Stimulated activated memory B cell treated with anti-CD40 and anti-IgM and Interleukin-4, amounts not matched to agents 10 μg/mL and 1 μg/mL and 100 μg/mL, for 72 hours (primary cell): ENCODE measurements at regions not wholly inside any gene's neighbourhood (a gene's known extent, or its start where the extent isn't known, plus 50 kb on each side); places are given as distances from the start of the nearest gene placed in this dataset.
"Not testable (repeated sequence)": the region's sequence is repeated elsewhere in the genome, so short reads cannot be mapped to it uniquely, and the experiment has no call there.

Experiments
- ATAC-seq: fragments of 150-1000 bp; cut with Tn5 transposase; 2 replicates; pipeline ENCODE4 v1.10.0; 2021
- H3K27ac Mint-ChIP-seq: one replicate; pipeline ENCODE4 v1.8.0; 2022; ENCODE audit warnings: mild to moderate bottlenecking, mixed read lengths
- H3K27me3 Mint-ChIP-seq: one replicate; pipeline ENCODE4 v1.8.0; 2022; ENCODE audit warnings: mixed read lengths
- H3K36me3 Mint-ChIP-seq: one replicate; pipeline ENCODE4 v1.8.0; 2022; ENCODE audit warnings: mixed read lengths
- H3K4me1 Mint-ChIP-seq: one replicate; pipeline ENCODE4 v1.8.0; 2022; ENCODE audit warnings: mixed read lengths
- H3K4me3 Mint-ChIP-seq: one replicate; pipeline ENCODE4 v1.8.0; 2022; ENCODE audit warnings: mild to moderate bottlenecking, moderate library complexity, mixed read lengths
- H3K9me3 Mint-ChIP-seq: one replicate; pipeline ENCODE4 v1.8.0; 2022; ENCODE audit warnings: mixed read lengths

- Mint-ChIP-seq H3K4me1 (peaks cover 38% of the 10 kb centered on the region), H3K27me3 (peaks cover 9% of the 10 kb centered on the region), H3K9me3 (no peaks in the 10 kb centered on the region), H3K27ac (no peak overlapping the region), H3K4me3 (no peak overlapping the region), H3K36me3 (no peaks in the 10 kb centered on the region)
- ATAC-seq: no peak
Measured at GRCh38 chr20:47980336-47981177, 195.3 kb upstream of the SULF2 start.

- not testable (repeated sequence) for H3K36me3 Mint-ChIP-seq, H3K4me3 Mint-ChIP-seq, H3K27me3 Mint-ChIP-seq, H3K9me3 Mint-ChIP-seq, ATAC-seq, H3K27ac Mint-ChIP-seq
- peaks cover 45% of the 10 kb centered on the region for H3K4me1 Mint-ChIP-seq
Measured at GRCh38 chr20:47979361-47980095, 194.2 kb upstream of the SULF2 start.

- H3K4me1 Mint-ChIP-seq: peaks cover 42% of the 10 kb centered on the region
- H3K27ac Mint-ChIP-seq, H3K36me3 Mint-ChIP-seq, H3K4me3 Mint-ChIP-seq, H3K9me3 Mint-ChIP-seq, H3K27me3 Mint-ChIP-seq, ATAC-seq: not testable (repeated sequence)
Measured at GRCh38 chr20:47978428-47979120, 193.3 kb upstream of the SULF2 start.

- H3K4me3 Mint-ChIP-seq, H3K9me3 Mint-ChIP-seq, ATAC-seq, H3K27ac Mint-ChIP-seq, H3K36me3 Mint-ChIP-seq: not testable (repeated sequence)
- Mint-ChIP-seq H3K27me3 (peaks cover 12% of the 10 kb centered on the region), H3K4me1 (peaks cover 41% of the 10 kb centered on the region)
Measured at GRCh38 chr20:47977789-47978252, 192.5 kb upstream of the SULF2 start.

- not testable (repeated sequence) for H3K9me3 Mint-ChIP-seq, ATAC-seq, H3K36me3 Mint-ChIP-seq, H3K4me3 Mint-ChIP-seq, H3K27ac Mint-ChIP-seq
- peaks cover 42% of the 10 kb centered on the region for H3K4me1 Mint-ChIP-seq
- peaks cover 17% of the 10 kb centered on the region for H3K27me3 Mint-ChIP-seq
Measured at GRCh38 chr20:47977017-47977788, 191.9 kb upstream of the SULF2 start.

GRCh38 chr20:47974234-47974878 lies 189.1 kb upstream of the SULF2 start:
- peaks cover 16% of the 10 kb centered on the region for H3K27me3 Mint-ChIP-seq
- peaks cover 4% of the 10 kb centered on the region for H3K9me3 Mint-ChIP-seq
- H3K4me3 Mint-ChIP-seq: no peak overlapping the region
- peaks cover 58% of the 10 kb centered on the region for H3K4me1 Mint-ChIP-seq
- H3K36me3 Mint-ChIP-seq: no peaks in the 10 kb centered on the region
- no peak for ATAC-seq
- no peak overlapping the region for H3K27ac Mint-ChIP-seq

- Mint-ChIP-seq H3K9me3 (peaks cover 4% of the 10 kb centered on the region), H3K36me3 (no peaks in the 10 kb centered on the region), H3K4me1 (peaks cover 52% of the 10 kb centered on the region), H3K27ac (no peak overlapping the region), H3K4me3 (no peak overlapping the region), H3K27me3 (peaks cover 10% of the 10 kb centered on the region)
- no peak for ATAC-seq
Measured at GRCh38 chr20:47973519-47974233, 188.4 kb upstream of the SULF2 start.

- H3K4me3 Mint-ChIP-seq: no peak overlapping the region
- H3K36me3 Mint-ChIP-seq: no peaks in the 10 kb centered on the region
- H3K27ac Mint-ChIP-seq: no peak overlapping the region
- no peak for ATAC-seq
- H3K4me1 Mint-ChIP-seq: peaks cover 52% of the 10 kb centered on the region
- H3K9me3 Mint-ChIP-seq: peaks cover 4% of the 10 kb centered on the region
- H3K27me3 Mint-ChIP-seq: peaks cover 8% of the 10 kb centered on the region
Measured at GRCh38 chr20:47972916-47973309, 187.6 kb upstream of the SULF2 start.

GRCh38 chr20:47972297-47972915 lies 187.1 kb upstream of the SULF2 start:
- not testable (repeated sequence) for ATAC-seq, H3K4me3 Mint-ChIP-seq, H3K27me3 Mint-ChIP-seq, H3K9me3 Mint-ChIP-seq, H3K27ac Mint-ChIP-seq, H3K36me3 Mint-ChIP-seq
- peaks cover 52% of the 10 kb centered on the region for H3K4me1 Mint-ChIP-seq

- Mint-ChIP-seq H3K9me3 (peaks cover 4% of the 10 kb centered on the region), H3K36me3 (no peaks in the 10 kb centered on the region), H3K27me3 (peaks cover 8% of the 10 kb centered on the region), H3K4me1 (peaks cover 48% of the 10 kb centered on the region), H3K4me3 (no peak overlapping the region), H3K27ac (no peak overlapping the region)
- ATAC-seq: no peak
Measured at GRCh38 chr20:47971058-47971791, 185.9 kb upstream of the SULF2 start.

GRCh38 chr20:47970282-47970903 lies 185.1 kb upstream of the SULF2 start:
- Mint-ChIP-seq H3K4me1 (peaks cover 40% of the 10 kb centered on the region), H3K27ac (no peak overlapping the region), H3K4me3 (no peak overlapping the region), H3K36me3 (no peaks in the 10 kb centered on the region), H3K9me3 (peaks cover 4% of the 10 kb centered on the region), H3K27me3 (peaks cover 8% of the 10 kb centered on the region)
- ATAC-seq: peak; percentile 28

- no peak for ATAC-seq
- H3K4me3 Mint-ChIP-seq: no peak overlapping the region
- H3K27ac Mint-ChIP-seq: no peak overlapping the region
- H3K9me3 Mint-ChIP-seq: no peaks in the 10 kb centered on the region
- peaks cover 34% of the 10 kb centered on the region for H3K4me1 Mint-ChIP-seq
- no peaks in the 10 kb centered on the region for H3K36me3 Mint-ChIP-seq
- H3K27me3 Mint-ChIP-seq: peaks cover 8% of the 10 kb centered on the region
Measured at GRCh38 chr20:47969426-47969825, 184.1 kb upstream of the SULF2 start.
